HG03025 (cell line): ENCODE measurements at regions not wholly inside any gene's neighbourhood (a gene's known extent, or its start where the extent isn't known, plus 50 kb on each side); places are given as distances from the start of the nearest gene placed in this dataset.
A peak's percentile ranks its signal among the peaks of the same experiment; 100 is the strongest.
"Not testable (repeated sequence)": the region's sequence is repeated elsewhere in the genome, so short reads cannot be mapped to it uniquely, and the experiment has no call there.

ENCODE experiments used
- ATAC-seq: cut with Tn5 transposase; IDR thresholded peaks from one replicate; pipeline ENCODE4 v1.9.1; 2021; ENCODE audit warnings: mild to moderate bottlenecking, moderate library complexity; ENCODE audit not compliant: unreplicated experiment, low FRiP score

DNA sequence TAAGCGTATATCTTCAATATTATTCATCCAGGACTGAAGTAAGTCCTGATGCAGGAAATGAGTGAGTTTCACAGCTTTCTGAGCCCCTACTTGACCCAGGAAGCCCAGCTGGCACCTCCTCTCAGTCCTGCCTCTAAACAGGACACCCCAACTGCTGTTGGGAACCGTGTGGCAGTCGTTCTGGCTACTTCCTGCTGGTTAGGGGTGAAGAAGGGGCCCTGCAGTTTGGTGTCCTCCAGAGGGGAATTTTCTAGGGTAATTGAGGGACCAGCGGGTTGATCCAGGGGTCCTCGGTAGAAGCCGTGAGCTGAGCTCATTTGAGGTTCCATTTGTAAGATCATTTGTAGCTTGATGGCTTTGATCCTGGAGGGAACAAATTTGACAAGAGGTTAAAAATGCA, 253.2 kb upstream of the MBL2 start:
- ATAC-seq = not testable (repeated sequence)

DNA sequence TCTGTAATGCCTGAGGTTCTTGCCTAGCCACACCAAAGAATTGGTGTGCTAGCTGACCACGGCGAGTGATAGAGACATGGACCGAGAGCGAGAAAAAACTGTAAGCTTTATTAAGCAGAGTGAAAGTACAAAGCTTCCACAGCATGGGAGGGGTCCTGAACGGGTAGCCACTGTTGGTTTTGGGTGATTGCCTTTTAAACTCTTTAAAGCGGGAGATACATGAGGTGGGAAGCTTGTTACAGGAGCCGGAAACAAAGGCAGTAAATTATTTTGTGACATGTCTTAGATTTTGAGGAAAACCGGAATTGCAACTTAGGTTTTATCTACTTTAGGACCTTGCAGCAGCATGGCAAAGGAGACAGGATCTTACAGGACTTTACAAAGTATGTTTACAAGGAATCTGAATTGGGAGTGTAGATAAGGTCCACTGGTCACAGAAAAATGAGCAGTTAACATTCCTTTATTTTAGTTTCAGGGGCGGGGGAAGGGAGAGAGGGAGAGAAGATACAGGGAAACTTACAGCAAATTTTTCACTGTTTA, 252.7 kb upstream of the MBL2 start:
- ATAC-seq = no peak

GRCh38 chr10:53023411-53023810, 250.8 kb upstream of the MBL2 start:
- ATAC-seq = no peak

DNA sequence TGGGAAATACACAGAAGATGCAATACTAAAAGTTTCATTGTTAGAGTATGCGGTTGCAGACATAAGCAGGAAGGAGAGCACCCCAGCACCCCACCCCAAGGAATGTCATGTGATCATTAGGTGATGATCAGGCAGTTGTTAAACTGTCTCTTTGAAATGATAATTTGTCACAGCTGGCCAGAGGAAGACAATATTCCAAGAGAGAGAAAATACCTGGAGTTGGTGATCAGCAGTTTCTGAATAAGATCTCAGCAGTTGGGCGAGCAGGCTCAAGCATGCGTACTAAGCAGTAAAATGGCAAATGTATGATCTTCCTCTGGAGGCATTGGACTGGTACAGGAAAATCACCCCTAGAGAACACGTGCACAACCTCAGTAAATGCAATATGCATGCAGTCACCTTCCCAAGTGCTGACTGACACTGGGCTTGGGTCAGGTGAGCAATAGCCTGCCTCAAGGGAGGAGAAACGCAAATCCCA, 250.1 kb upstream of the MBL2 start:
- no peak for ATAC-seq

DNA sequence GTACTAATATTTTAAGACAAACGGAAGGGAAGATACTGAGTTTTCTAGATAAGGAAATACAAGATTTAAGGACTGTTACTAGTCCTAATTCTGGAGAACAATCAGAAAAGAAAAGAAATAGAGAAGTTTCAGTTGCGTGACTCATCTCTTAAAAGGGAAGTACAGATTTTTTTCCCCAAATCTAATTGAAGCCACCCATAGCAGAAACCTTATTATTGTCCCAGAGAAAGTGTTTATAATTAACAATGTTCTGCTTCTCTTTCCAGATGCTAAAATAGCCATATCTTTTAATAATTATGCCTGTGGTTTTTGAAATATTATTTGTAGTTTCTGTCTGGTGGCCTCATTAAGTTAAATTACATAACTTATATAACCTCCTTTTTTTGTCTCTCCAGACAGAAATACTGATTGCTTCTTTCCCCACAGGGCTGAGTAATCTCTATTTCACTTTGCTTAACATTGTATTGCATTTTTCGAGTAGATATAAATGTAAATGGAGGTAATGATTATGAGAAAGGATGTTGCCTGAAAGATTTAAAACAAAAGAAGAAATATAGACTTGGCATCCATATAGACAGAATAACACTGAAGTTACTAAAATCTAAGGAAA, 240.7 kb upstream of the MBL2 start:
- ATAC-seq = no peak

- ATAC-seq = no peak
Observed at GRCh38 chr10:53009961-53010907, 237.7 kb upstream of the MBL2 start.

DNA sequence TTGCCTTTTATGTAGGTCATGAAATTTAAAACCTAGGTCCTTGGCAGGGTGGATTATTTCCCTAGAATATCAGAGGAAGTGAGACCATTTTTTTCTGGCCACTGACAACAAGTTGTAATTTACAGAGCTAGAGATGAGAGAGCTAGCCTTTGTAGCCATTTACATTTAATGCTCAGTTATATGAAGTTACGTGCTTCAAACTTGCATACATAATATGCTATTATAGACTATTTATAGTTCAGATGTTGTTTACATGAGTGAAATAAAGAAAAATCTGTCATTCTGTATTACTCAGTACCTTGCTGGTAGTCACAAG, 234.9 kb upstream of the MBL2 start:
- no peak for ATAC-seq

DNA sequence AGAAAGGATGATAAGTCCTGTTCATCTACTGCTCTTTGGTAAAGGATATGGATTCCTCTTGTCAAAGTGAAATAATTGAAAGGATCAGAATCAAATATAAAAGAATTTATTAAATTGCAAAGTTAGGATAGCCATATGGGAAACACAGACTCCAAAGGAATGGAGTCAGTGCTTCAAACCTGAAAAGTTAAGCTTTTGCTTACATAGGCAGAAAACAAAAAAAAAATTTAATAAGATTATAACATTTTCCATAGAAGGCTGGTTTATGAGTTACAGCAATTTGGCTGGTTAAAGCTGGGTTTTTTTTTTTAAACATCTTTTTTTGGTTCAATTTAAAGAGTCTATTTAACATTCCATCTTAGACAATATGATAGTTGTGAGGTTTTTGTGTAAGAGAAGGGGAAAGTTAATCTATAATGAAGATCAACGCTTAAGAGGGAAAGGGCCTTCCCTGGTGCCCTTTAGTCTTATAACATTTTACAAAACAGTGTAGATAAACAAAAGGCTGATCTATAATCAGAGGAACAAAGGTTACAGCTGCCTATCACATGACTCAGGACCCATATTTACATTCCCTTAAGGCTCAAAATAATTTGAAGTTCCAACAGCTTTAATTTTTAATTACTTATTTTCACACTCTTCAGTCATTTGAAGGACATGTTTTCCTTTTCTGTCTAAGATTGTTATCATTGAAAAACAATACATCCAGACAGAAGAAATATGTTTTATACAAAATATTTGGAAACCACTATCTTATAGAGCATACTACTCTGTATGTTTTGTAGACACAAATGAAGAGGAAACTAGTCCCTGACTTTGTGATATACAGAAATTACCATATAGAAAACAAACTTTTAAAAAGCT, 234.3 kb upstream of the MBL2 start:
- ATAC-seq = no peak

GRCh38 chr10:53005612-53006345, 233.2 kb upstream of the MBL2 start:
- no peak for ATAC-seq

DNA sequence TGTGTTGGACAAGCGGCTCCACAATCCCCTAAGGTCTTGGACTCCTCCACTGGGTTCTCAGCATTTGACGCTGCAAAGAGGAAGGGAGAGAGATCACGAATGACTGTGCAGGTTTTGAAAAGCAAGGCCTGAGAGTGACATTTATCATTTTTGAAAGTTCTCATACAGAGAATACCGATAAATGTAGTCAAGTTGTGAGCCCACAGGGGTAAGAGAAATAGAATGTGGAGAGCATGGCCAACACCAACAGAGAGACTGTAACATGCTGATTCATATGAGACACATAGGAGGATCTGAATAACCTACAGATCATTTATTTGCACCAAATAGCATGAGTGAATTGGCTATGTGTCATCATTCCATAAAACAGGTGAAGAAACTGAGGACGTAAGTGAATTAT, 230.5 kb upstream of the MBL2 start:
- peak; percentile 85 for ATAC-seq

DNA sequence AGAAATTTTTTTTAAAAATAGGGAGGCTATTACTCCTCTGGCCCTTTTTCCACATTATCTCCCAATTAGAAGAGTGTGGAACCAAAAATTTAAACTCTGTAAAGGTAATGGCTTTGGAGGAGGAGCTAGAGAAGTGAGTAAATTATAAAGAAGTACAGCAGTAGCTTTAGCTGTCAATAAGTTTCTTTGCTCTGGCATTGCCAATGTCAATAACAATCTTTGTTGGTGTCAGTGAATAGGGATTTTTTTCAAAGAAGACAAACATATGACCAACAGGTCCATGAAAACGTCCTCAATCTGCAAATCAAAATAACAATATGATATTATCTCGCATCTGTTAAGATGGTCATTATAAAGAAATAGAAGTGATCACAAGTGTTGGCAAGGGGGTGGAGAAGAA, 227.1 kb upstream of the MBL2 start:
- no peak for ATAC-seq

- no peak for ATAC-seq
Observed at GRCh38 chr10:52999258-52999657, 226.7 kb upstream of the MBL2 start.

DNA sequence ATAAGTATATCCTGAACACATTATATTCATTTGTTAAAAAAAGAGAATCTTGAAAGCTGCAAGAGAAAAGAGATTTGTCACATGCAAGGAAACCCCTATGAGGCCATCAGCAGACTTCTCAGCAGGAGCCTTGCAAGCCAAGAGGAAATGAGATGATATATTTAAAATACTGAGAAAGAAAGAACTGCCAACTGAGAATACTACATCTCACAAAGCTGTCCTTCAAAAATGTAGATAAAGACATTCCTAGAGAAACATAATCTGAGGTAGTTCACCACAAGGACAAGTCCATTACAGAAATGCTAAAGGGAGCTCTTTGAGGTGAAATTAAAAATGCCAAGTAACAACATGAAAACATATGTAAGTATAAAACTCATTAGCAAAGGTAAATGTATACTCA, 224.4 kb upstream of the MBL2 start:
- ATAC-seq = no peak

DNA sequence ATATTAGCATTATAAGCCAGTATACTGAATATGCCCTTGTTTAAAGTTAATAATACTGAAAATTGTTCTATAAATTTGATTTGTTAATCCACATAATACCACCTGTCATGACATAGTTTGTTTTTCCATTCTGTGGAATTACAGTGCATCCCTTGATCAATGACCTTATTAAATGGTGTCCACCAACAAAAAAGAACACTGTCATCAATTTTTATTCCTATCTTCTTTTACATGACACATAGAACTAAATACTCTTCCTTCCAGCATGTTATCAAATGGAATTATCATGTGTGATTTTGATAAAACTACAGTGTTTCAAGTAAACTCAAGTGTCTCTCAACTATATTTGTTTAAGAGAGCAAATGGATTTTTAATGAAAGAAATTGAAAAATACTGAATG, 221.8 kb upstream of the MBL2 start:
- no peak for ATAC-seq

DNA sequence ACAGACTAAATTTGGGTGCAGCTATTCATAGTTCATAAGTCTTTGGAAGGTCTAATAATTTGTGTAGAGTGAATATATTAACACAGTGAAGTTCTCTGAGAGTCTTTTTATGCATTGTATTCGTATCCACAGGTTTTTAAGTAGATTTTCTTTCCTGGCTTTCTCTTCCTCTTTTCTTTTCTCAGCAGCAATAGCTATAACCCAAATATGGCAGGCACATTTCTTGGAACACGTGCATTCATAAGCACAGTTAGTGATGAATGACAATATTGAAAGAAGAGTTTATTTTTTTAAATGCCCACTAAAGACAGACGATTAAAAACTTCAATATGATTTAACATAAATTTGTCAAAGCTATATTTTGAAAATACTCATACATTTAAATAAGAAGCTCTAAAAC, 220.5 kb upstream of the MBL2 start:
- ATAC-seq = peak; percentile 51

GRCh38 chr10:52992567-52992966, 220.0 kb upstream of the MBL2 start:
- no peak for ATAC-seq

DNA sequence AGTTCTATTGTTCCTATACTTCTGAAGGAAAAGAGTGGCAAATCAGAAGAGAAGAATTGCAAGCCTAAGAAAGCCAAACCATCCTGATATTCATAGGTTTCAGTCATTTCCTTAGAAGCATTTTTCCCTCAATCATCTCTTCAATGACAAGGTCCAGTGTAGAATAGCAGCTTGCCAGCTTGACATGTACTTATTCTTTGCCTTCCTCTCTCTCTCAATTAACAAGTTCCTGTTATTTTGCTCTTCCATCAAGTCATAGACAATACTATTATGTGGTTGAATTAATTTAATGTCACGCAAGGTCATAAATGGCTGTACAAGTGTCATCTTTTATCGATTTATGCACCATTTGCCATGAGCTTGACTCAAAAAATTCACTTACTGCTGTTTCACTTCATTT, 216.3 kb upstream of the MBL2 start:
- ATAC-seq = no peak

- no peak for ATAC-seq
Observed at GRCh38 chr10:52986125-52986524, 213.5 kb upstream of the MBL2 start.

DNA sequence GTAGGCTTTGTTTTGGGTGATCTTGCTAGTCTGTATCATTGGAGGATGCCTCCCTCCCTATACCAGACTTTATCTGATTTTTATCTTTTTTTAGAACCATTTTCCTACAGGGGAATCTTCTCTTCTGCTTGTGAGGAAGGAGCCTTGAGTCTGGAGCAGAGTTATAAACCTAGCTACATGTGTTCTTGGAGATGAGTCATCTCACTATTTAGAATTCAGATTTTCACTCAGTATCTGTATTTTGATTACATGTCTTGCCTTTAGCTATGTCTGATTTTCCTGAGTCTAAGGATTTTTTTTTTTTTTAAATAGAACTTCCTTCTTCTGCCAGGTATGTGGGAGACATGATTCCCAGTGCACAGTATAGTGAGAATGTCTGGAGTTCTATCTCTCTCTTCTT, 211.6 kb upstream of the MBL2 start:
- no peak for ATAC-seq

GRCh38 chr10:52979295-52979990, 206.9 kb upstream of the MBL2 start:
- no peak for ATAC-seq
